ENCODE measurements at regions not wholly inside any gene's neighbourhood (a gene's known extent, or its start where the extent isn't known, plus 50 kb on each side); places are given as distances from the start of the nearest gene placed in this dataset.
"Not testable (repeated sequence)": the region's sequence is repeated elsewhere in the genome, so short reads cannot be mapped to it uniquely, and the experiment has no call there.

DNA sequence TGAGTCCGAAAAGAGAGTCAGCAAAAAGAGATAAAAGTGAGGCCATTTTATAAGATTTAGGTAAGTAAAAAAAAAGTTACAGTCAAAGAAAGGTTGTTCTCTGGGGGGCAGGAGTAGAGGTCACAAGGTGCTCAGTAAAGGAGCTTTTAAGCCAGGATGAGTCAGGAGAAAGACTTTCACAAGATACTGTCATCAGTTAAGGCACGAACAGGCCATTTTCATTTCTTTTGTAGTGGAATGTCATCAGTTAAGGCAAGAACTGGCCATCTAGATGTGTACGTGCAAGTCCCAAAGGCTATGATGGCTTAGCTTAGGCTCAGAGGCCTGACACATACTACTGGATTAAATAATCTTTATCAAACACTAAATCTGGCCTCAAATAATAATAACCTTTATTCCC lies 1207.3 kb upstream of the FAM98A start:
- POLR2A ChIA-PET (ENCODE audit: unreplicated experiment): no interaction called here
- Histone ChIP-seq H3K9me3 (ENCODE audit: insufficient read depth, low read depth) (no peaks in the 10 kb centered on the region), H3K36me3 (ENCODE audit: low read depth) (no peaks in the 10 kb centered on the region), H4K20me1 (ENCODE audit: insufficient read depth) (no peaks in the 10 kb centered on the region), H3K27ac (no peak overlapping the region), H3K4me3 (no peak overlapping the region), H2AFZ (no peak overlapping the region), H3K9me2 (ENCODE audit: insufficient read depth) (no peaks in the 10 kb centered on the region), H3K79me2 (ENCODE audit: low read depth) (no peaks in the 10 kb centered on the region), H3K4me2 (no peak overlapping the region), H3K27me3 (ENCODE audit: insufficient read depth, low read depth) (peaks cover 52% of the 10 kb centered on the region), H3K4me1 (replicated peaks; ENCODE audit: insufficient read depth) (no peaks in the 10 kb centered on the region), H3F3A (ENCODE audit: insufficient read depth, low read depth) (no peaks in the 10 kb centered on the region)
- intact Hi-C loops (cut with micrococcal nuclease; ENCODE audit: unreplicated experiment): no loop called here
- TF ChIP-seq EZH2 (IDR thresholded peaks at IDR 0.05; ENCODE audit: low read depth): no peak
- TF ChIP-seq, protein P1, sequence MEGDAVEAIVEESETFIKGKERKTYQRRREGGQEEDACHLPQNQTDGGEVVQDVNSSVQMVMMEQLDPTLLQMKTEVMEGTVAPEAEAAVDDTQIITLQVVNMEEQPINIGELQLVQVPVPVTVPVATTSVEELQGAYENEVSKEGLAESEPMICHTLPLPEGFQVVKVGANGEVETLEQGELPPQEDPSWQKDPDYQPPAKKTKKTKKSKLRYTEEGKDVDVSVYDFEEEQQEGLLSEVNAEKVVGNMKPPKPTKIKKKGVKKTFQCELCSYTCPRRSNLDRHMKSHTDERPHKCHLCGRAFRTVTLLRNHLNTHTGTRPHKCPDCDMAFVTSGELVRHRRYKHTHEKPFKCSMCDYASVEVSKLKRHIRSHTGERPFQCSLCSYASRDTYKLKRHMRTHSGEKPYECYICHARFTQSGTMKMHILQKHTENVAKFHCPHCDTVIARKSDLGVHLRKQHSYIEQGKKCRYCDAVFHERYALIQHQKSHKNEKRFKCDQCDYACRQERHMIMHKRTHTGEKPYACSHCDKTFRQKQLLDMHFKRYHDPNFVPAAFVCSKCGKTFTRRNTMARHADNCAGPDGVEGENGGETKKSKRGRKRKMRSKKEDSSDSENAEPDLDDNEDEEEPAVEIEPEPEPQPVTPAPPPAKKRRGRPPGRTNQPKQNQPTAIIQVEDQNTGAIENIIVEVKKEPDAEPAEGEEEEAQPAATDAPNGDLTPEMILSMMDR (conservative IDR thresholded peaks at IDR 0.05): no peak
- CTCF ChIA-PET: no interaction called here
- no peak for DNase-seq
- BruUV-seq (replicated peaks): no TSS peak

DNA sequence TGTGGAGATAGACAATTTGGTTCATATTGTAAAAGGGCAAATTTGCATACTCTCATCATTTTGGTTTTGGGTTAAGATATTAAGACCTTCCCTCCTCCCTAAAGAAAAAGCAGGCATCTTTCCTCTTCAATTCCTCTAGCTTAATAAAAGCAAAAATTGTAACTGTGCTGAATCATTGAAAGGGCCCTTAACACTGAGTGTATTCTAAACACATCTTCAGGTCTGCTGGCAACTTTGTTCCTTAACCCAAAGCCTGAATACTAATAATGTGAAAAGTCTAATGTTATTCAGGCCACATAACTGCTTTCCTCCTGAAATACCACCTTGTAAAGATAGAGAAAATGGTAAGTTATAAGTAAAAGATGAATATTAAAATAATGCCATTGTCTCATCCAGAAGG lies 1200.5 kb upstream of the FAM98A start:
- intact Hi-C loops (cut with micrococcal nuclease; ENCODE audit: unreplicated experiment): no loop called here
- no peak overlapping the region for H3K27ac ChIP-seq
- no peak overlapping the region for H2AFZ ChIP-seq
- no peak overlapping the region for H3K4me3 ChIP-seq
- H3F3A ChIP-seq (ENCODE audit: insufficient read depth, low read depth): no peaks in the 10 kb centered on the region
- no peaks in the 10 kb centered on the region for H3K4me1 ChIP-seq (replicated peaks; ENCODE audit: insufficient read depth)
- ChIA-PET CTCF (no interaction called here), POLR2A (ENCODE audit: unreplicated experiment) (no interaction called here)
- H3K4me2 ChIP-seq: no peak overlapping the region
- H3K9me3 ChIP-seq (ENCODE audit: insufficient read depth, low read depth): no peaks in the 10 kb centered on the region
- no peak for DNase-seq
- no TSS peak for BruUV-seq (replicated peaks)
- H3K36me3 ChIP-seq (ENCODE audit: low read depth): no peaks in the 10 kb centered on the region
- H3K27me3 ChIP-seq (ENCODE audit: insufficient read depth, low read depth): peaks cover 51% of the 10 kb centered on the region
- H3K9me2 ChIP-seq (ENCODE audit: insufficient read depth): no peaks in the 10 kb centered on the region; the same call in 1 of the 2 replicates
- H4K20me1 ChIP-seq (ENCODE audit: insufficient read depth): no peaks in the 10 kb centered on the region
- H3K79me2 ChIP-seq (ENCODE audit: low read depth): no peaks in the 10 kb centered on the region
- TF ChIP-seq EZH2 (IDR thresholded peaks at IDR 0.05; ENCODE audit: low read depth): no peak
- TF ChIP-seq, protein P1 (conservative IDR thresholded peaks at IDR 0.05): no peak

DNA sequence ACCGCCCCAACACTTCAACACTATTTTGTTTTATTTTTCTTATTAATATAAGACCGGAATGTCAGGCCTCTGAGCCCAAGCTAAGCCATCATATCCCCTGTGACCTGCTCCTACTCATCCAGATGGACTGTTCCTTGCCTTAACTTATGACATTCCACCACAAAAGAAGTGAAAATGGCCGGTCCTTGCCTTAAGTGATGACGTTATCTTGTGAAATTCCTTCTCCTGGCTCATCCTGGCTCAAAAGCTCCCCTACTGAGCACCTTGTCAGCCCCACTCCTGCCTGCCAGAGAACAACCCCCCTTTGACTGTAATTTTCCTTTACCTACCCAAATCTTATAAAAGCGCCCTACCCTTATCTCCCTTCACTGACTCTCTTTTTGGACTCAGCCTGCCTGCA lies 1196.5 kb upstream of the FAM98A start:
- H3K36me3 ChIP-seq (ENCODE audit: low read depth); H3K4me3 ChIP-seq; H3K4me1 ChIP-seq (replicated peaks; ENCODE audit: insufficient read depth); POLR2A ChIA-PET (ENCODE audit: unreplicated experiment); DNase-seq; H3K27ac ChIP-seq; H3K9me3 ChIP-seq (ENCODE audit: insufficient read depth, low read depth); BruUV-seq (replicated peaks); H4K20me1 ChIP-seq (ENCODE audit: insufficient read depth); H2AFZ ChIP-seq; H3K79me2 ChIP-seq (ENCODE audit: low read depth); CTCF ChIA-PET; H3F3A ChIP-seq (ENCODE audit: insufficient read depth, low read depth); H3K9me2 ChIP-seq (ENCODE audit: insufficient read depth); H3K4me2 ChIP-seq; intact Hi-C loops (cut with micrococcal nuclease; ENCODE audit: unreplicated experiment): not testable (repeated sequence)
- peaks cover 44% of the 10 kb centered on the region for H3K27me3 ChIP-seq (ENCODE audit: insufficient read depth, low read depth)

DNA sequence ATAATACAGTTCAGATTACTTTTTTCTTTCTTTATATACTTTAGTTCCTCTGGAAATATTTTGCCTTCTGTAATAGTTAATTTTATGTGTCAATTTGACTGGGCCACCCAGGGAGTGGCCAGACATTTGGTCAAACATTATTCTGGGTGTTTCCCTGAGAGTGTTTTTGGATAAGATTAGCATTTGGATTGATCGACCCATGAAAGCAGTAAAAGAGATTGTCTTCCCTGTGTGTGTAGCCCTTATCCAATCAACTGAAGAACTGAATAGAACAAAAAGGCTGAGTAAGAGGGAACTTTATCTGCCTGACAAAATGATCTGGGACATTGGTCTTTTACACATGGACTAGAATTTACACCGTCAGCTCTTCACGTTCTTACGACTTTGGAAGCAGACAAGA lies 1190.1 kb upstream of the FAM98A start:
- Histone ChIP-seq H3K4me1 (replicated peaks; ENCODE audit: insufficient read depth) (no peaks in the 10 kb centered on the region), H3K9me2 (ENCODE audit: insufficient read depth) (no peaks in the 10 kb centered on the region), H3K27ac (no peak overlapping the region), H3K79me2 (ENCODE audit: low read depth) (no peaks in the 10 kb centered on the region), H3K4me3 (no peak overlapping the region), H4K20me1 (ENCODE audit: insufficient read depth) (no peaks in the 10 kb centered on the region), H3F3A (ENCODE audit: insufficient read depth, low read depth) (no peaks in the 10 kb centered on the region), H3K4me2 (no peak overlapping the region), H3K27me3 (ENCODE audit: insufficient read depth, low read depth) (peaks cover 42% of the 10 kb centered on the region), H3K36me3 (ENCODE audit: low read depth) (no peaks in the 10 kb centered on the region), H3K9me3 (ENCODE audit: insufficient read depth, low read depth) (no peaks in the 10 kb centered on the region), H2AFZ (no peak overlapping the region)
- no peak for DNase-seq
- intact Hi-C loops (cut with micrococcal nuclease; ENCODE audit: unreplicated experiment): no loop called here
- ChIA-PET POLR2A (ENCODE audit: unreplicated experiment) (no interaction called here), CTCF (no interaction called here)
- BruUV-seq (replicated peaks): no TSS peak
- TF ChIP-seq EZH2 (IDR thresholded peaks at IDR 0.05; ENCODE audit: low read depth): no peak
- TF ChIP-seq, protein P1 (conservative IDR thresholded peaks at IDR 0.05): no peak

Data from PC-9 (cell line).